ENCODE measurements at regions not wholly inside any gene's neighbourhood (a gene's known extent, or its start where the extent isn't known, plus 50 kb on each side); places are given as distances from the start of the nearest gene placed in this dataset.

DNA sequence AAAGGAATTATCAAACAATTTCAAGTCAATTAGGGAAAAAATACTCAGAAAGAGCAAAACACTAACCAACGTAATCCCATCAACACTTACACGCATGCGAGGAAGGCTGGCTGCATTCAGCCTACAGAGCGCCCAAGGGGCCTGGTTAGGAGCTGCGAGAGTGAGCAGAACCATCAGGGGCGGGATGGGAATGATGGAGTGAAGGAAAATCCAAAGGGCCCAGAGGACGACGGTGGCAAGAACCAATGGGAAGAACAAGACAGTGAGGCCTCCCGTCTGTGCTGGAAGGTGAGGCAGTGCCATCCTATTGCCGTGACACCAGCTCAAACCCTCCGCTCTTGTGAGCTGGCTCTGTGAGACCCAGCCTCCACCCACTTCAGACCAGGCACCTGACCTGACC is 253.0 kb downstream of the IRS2 start:
- DNase-seq (ENCODE audit: low spot score) (no peak), FAIRE-seq (no peak)

DNA sequence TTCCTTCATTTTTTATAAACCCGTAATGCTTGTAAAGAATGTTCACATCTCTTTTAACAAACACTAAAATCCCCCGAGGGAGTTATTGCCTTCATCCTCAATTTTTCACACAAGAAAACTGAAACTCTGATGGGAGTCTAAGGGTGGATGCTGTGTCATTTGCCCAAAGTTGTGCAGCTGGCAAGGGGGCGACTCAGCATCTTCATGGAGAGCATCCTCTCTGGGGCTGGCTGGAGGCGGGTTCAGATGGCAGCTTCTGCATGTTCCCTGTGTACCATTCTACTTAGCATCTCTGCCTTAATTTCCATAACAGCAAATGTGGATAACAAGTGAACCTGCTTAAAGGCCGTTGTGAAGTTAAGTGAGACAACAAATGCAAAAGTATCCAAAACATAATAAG is 256.4 kb downstream of the IRS2 start:
- no peak for FAIRE-seq

DNA sequence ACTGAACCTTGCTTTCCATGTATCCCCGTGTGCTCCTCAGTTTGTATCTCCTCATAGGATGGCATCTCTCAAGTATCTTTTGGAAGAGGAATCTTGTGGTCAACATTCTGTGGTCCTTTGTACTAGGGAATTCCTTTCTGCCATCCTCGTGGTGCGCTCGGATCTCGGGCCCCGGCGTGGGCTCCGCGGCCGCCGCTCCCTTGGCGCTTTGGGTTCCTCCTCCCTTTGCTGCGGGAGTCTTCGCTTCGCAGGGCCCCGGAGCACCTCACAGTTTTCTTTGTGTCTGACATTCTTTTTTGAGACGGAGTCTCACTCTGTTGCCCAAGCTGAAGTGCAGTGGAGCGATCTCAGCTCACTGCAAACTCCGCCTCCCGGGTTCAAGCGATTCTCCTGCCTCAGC is 264.7 kb downstream of the IRS2 start:
- no peak for DNase-seq (ENCODE audit: low spot score)
- no peak for FAIRE-seq

More for the DNA sequence above, 256.4 kb downstream of the IRS2 start:
- no peak for DNase-seq (ENCODE audit: low spot score)

DNA sequence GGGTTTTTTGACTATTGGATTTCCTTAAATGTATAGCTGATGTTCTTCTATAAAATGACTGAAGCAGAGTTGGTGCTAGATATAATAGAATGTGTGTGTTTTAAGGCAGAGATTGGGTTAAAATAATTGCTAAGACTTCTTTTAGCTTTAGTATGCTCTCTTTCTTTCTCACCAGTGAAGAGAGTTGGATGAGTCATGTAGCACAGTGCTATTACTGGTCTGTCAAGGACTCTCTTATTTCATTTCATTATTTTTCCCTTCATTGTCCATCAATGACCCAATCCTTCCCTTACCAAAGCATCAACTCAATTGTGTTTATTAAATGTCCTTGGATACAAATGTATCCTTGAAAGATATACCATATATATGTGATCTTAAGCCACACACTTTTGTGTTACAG is 268.9 kb downstream of the IRS2 start:
- DNase-seq (ENCODE audit: low spot score) (no peak), FAIRE-seq (no peak)

DNA sequence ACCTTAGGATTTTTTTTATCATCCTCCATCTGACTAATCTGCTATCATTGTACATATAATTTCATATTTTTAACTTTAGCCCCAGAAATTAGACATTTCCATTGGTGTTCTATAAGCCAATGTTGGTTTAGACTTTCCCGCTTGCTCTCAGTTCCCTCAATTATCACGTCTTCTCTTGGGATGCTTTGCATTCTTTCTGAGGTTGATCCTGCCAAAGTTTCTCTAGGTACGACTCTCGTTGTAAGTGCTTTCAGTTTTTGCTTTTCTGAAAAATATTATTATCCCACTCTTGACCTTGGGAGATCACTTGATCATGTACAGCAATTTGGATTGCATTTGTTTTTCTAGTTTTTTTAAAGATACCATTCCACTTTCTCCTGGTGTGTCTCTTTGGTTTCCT is 270.2 kb downstream of the IRS2 start:
- FAIRE-seq (no peak), DNase-seq (ENCODE audit: low spot score) (no peak)

DNA sequence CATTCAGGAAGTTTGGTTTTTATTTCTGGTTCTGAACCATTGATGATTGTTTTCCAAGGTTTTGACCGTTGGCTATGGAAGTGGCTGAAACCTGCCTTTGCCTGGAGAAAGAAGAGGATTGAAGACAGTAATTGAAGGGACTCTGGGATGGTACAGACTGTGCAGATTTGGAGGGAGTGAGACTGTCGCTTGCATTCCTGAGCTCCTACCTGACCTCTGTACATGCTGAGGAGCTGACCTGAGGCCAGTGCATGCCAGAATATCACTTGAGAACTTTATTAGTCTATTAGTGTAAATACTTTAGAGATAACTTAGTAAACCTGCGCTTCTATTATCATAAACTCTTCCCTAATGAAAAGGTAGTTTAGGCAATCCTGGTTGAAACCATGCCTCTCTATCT is 276.4 kb downstream of the IRS2 start:
- FAIRE-seq (no peak), DNase-seq (ENCODE audit: low spot score) (no peak)

DNA sequence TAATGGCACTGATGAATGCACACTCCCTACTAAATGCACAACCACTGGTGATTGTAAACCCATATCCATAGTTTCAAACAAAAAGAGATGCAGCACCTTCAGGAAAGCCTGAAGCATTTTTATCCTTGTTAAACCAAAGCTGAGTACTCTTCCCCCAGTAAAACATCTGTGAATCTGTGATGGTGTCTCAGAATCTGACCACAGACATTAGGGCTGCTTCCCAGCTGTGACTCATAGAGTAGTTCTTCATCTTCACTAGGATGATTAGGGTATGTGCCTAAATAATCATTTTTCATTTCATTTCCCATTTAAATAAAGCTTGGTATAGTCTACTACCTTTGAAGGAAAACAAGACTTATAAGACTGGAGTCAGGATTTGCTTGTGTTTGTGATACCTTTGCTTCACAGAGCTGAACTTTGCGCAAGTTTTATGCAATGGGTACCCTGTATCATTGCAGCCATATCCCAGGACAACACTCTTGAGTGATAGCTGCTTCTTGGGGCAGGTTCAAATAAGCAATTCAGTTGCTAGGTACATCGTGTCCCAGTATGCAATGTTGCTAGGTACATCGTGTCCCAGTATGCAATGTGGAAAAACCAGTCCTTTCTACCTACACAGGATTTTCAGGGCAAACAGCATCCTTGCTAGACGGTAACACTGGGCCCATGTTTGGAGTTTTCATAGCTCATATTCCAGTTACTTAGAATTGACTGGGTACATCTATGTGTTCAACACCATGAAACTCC is 277.1 kb downstream of the IRS2 start:
- no peak for DNase-seq (ENCODE audit: low spot score)

DNA sequence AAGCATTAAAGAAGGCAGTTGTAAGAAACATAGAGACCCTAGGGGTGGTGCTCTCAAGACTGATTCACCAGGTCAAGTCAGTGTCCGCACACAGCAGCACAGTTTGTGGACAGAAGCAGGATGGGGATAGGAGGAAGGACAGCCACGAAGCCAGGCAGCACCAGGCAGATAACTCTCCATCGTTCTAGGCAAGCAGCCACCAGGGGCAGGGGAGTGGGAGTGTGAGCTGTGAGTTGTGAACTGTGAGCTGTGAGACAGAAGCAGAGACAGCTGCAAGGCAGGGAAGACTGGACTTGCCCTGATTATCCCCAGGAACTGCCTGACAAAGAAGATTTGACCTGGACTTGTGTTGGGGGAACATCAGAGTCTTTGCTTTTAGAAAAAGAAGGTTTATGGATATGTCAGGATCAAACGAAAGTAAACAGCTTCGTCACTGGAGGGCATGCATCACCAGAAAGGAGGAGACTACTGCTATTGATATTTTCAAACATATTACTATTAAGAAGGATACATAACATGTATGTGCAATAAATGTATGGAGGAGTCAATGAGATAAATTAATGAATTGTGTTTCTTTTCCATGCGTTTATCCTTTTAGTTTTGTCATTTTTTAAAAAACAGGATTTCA is 286.1 kb downstream of the IRS2 start:
- FAIRE-seq: no peak
- peak; percentile 5 for DNase-seq (ENCODE audit: low spot score)

More for the DNA sequence above, 277.1 kb downstream of the IRS2 start:
- no peak for FAIRE-seq

DNA sequence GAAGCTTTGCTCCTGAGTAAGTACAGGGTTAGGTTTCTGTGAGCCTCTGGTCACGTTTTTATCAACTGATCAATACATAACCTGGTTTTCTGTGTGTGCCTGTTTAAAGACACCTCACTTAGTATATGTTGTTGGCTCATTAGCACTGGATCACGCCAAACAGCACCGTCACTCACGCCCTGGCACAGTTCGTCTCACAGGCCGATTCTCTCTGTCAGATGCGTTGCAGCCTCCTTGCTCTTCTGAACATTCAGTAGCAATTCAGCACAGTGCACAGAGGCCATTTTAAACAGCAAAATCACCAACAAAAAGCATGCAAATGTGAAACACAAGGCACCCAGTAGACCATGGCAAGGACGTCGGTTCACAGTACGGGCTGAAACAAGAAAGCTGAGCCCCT is 288.5 kb downstream of the IRS2 start:
- DNase-seq (ENCODE audit: low spot score): no peak
- no peak for FAIRE-seq

DNA sequence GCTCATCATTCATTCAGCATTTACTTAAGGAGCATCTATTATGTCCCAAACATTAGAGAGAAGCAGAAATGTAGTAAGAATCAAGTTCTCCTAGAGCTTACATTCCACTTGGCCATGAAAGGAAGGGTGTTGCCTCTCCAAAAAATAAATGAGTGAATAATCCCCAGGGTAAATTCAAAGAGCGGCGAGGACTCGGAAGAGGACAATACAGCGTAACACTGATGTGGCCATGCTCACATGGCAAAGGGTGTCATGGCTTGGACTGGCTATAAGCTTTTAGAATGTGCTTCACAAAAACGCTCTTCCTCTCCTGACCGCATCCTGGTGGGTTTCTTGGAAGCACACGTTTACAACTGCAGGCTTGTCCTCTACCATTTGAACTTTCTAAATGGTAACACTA is 290.2 kb downstream of the IRS2 start:
- DNase-seq (ENCODE audit: low spot score): no peak
- FAIRE-seq: no peak

DNA sequence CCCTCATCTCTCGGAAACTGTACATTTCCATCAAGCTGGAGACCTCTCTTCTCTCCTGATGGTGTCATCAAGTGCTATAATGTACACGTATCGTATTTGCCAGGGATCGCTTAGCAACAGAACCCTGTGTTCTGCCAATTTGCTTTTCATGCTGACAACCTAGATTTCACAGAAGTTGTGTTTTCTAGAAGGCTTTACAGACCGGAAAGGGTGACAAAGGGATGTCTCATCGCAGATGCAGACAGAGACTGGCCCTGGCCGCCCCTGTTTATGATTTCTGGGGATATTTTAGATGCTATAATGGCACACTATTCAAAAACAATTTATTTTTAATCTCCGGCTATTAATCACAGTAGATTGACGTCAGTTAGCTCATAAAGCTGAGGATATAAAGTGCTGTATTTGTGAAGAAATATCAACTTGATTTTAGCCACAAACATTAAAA is 291.4 kb downstream of the IRS2 start:
- no peak for FAIRE-seq
- no peak for DNase-seq (ENCODE audit: low spot score)

DNA sequence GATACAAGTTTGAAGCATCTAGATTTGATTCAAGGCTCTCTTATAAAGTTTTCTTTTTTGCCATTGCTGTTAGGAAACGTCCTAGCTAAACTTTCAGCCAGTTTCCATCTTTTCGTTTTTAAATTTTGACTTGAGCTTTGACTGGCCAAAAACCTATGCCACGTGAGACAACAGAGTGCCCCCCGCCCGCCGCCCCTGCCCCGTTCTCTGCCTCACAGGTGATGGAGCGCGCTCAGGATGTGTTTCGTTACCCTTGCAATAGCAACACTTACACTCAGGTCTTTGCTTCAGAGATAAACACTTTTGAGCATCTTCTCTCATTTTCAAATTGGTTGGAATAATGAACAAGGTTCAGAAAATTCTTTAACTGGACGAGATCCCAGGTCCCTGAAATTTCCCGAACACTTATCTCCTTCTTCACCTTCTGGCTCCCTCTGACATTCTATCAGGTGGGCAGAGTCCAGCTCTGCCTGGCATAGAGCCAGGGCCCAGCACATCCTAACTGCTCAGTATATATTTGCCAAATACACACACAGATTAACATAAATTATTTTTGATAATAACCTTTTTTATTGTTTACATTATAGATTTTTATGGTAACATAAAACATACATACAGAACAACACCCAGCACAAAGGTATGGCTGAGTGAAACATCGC is 301.1 kb downstream of the IRS2 start:
- DNase-seq (ENCODE audit: low spot score) (no peak), FAIRE-seq (no peak)

DNA sequence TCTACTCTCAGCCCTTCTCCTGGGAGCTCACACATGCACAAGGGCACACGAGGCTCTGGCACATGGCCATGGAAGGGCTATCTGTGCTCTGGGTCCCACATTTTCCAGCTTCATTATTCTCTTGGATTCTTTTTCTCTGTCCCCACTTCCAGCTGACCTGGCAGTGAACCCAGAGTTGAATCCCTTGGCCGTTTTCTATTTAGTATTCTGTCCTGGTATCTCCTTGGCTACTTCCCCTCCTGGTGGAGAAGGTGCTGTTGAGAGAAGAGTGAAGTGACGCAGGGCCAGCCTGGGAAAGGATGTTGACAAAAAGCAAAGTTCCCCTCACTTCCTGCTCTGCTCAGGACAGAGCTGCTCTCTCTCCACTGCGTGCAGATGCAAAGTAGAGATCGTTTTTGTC is 303.1 kb downstream of the IRS2 start:
- FAIRE-seq (no peak), DNase-seq (ENCODE audit: low spot score) (no peak)

DNA sequence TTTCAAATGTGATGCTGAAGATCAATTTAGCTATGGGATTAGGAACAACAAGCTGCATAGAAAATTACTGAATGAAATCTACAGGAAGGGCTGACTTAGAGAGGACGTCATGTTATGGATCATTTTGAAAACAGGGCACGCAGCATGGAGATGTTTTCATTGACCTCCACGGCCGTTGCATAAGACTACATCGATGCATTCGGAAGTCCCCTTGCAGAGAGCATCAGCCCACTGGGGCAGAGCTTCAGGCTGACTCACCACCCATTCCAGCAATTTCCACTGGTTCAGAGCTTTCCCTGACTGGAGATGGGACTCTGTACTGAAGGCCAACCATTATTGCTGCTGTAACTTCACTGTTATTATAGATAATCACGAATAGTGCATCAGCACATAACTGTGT is 305.3 kb downstream of the IRS2 start:
- FAIRE-seq (no peak), DNase-seq (ENCODE audit: low spot score) (no peak)

DNA sequence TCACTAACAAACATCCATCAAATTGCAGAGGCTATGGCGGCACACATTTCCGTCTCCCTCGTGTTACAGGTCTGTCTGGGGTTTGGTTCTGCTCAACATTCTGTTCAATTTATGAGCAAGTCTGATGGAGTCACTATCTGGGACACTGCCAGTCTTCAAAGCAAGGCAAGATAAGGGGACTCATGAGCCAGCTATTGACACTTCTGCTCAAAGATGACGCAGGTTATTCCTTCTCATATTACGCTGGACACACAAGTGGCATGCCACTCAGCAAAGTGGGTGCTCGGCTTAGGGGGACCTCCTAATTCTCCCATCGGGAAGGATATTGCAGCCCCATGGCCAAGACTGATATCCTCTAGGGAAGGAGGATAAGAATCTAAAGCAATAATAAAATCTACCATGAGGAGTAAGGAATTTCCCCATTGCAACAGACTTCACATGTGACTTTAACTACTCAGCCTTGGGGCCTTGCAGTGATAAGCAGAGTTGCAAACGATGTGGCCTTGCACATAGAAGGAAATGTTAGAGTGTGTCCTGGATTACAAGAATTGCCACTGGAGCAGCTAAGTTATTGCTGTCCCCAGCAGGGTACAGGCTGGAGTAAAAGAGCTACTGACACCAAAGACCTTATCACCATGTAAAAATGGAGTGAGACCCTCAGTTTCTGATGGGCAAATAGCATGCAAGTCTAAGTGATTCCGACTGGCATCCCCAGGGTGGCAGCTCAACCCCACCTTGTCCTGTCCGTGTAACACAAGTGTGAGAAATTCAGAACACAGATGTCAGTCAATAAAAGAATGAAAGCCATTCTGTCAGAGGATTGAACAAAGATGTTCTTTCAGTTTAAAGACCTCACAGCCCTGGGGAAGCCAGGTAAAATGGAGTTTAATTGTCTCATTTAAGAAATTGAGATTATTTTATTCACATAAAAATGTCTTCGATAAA is 306.1 kb downstream of the IRS2 start:
- DNase-seq (ENCODE audit: low spot score): no peak
- FAIRE-seq: no peak

DNA sequence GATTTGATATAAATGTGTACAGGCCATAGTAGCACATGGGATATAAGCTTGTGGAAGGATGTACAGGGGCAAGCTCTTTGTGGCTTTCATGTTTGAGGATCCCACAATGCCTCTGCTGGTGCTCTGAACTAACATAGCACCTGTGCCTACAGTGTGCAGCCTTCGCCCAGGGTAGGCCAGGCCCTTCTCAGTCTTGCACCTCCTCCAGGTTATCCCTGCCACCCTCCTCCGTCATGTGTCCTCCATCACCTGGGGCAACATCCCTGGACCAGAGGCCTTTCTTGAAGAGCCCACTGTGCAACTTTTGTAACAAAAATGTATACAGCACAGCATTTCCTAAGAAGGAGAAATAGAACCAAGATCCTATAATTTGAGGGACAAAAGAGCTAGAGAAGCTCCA is 306.8 kb downstream of the IRS2 start:
- FAIRE-seq (no peak), DNase-seq (ENCODE audit: low spot score) (no peak)

DNA sequence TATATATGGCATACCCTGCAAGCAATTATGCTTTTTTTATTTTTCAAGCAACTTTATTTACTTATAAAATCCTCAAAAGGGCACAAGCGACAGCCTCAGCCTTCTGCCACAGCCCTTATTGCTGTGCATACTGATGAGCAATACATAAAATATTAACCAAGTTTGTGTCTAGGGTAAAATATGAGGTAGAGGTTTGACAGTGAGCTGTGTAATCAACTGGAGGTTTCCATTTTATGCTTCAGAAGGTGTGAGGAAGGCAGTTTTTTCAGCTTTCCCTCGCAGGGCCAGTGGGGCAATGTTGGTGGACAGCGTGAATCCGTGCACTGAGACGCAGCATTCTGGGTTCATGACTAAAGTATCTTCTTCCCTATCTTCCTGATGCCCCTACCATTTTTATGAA is 310.4 kb downstream of the IRS2 start:
- FAIRE-seq: no peak
- DNase-seq (ENCODE audit: low spot score): no peak

DNA sequence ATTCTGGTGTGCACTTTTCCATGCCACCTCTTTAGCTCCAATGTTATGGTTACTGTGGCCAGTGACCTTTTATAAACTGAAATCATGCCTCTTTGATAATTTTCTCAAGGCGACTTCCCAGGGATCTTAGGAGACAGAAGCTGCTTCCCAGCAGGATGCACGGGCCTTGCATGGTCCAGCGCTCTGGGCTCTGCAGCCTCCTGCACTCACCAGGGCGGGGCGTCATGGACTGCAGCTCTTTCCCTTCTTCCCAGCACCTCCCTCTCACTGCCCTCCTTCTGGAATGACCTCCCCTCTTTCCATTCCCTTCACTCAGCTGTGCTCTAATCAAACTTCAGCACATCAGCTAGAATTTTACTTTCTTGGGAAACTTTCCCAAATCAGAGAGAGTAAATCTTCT is 318.3 kb downstream of the IRS2 start:
- DNase-seq (ENCODE audit: low spot score): no peak
- no peak for FAIRE-seq

DNA sequence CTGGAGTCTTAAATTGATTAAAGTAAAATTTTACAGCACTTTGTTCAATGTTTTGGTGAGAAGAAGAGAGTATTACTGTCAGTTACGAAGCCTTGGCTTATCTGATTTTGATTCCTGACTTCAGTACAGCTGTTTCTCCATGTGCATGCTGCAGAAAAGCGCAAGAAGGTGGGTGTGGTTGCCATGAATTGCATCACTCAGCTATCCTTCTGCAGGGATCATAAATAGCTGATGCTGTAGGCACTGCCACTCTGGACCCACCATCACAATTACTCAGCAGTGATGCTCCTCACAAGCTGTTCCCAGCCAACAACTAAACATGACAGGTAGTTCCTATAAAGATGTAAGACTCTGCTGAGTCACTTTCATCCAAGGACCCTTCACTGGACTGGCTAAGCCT is 321.2 kb downstream of the IRS2 start:
- DNase-seq (ENCODE audit: low spot score) (no peak), FAIRE-seq (no peak)

DNA sequence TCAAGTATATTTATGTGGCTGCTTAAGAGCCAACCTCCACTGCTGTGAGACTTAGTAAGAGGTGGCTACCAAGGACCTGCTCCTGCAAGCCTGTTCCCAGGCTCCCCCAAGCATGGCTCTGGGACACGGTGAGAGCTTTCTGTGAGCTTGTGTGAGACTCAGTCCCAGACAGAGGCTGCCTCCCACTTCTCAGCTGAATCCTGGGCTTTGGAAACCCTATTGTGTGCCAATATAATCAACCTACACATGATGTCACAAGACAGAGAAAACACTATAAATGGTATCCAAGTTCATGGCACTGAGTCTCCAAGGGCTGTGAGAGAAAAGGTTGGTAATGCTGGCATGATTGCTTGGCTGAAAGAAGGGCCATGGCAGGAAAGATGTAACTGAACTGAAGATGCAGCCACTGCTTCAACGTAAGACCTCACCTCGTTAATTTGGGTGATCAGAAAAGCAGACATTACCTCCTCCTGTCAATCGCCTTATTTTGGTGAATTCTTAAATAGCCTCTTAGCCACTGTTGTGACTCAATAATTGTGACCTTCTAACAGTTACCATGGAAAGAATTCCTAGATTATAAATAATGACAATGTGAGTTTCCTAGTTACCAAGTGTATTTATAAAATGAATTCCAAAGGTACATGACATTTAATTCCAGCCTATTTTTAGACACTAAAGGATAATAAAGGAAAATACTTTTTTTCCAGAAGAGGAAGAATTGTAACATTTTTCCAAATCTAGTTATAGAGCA is 332.0 kb downstream of the IRS2 start:
- DNase-seq (ENCODE audit: low spot score) (no peak), FAIRE-seq (no peak)

DNA sequence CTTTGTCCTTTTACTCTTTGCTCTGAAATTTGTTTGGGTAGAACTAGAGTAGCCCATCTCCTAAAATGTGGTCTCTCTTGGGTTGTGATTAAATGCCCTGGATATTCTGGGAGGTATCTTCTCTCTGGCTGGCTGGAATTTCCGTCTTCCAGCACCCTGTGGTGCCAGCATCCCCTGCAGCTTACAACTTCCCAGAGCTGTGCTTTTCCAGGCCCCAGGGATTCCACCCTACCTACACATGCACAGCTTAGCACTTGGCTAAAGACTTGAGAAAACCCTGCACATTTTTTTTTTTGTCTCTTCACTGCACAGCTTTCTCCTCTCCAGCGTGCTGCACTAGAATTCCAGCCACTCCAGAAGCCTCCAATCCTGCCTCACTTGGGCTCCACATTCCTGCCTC is 334.7 kb downstream of the IRS2 start:
- no peak for DNase-seq (ENCODE audit: low spot score)
- FAIRE-seq: no peak

Measured in urothelium cell line (cell line).